ENCODE measurements at regions not wholly inside any gene's neighbourhood (a gene's known extent, or its start where the extent isn't known, plus 50 kb on each side); places are given as distances from the start of the nearest gene placed in this dataset.
"Not testable (repeated sequence)": the region's sequence is repeated elsewhere in the genome, so short reads cannot be mapped to it uniquely, and the experiment has no call there.

- no peak for DNase-seq (ENCODE audit: low read depth)
Measured at GRCh38 chr2:13607139-13607538, 890.4 kb downstream of the TRIB2 start.

- DNase-seq (ENCODE audit: low read depth): no peak
Measured at GRCh38 chr2:13611939-13612338, 895.2 kb downstream of the TRIB2 start.

- no peak for DNase-seq (ENCODE audit: low read depth)
Measured at GRCh38 chr2:13616059-13616458, 899.3 kb downstream of the TRIB2 start.

GRCh38 chr2:13616616-13617015 is 899.9 kb downstream of the TRIB2 start:
- DNase-seq (ENCODE audit: low read depth): no peak

GRCh38 chr2:13628122-13628521 is 911.4 kb downstream of the TRIB2 start:
- no peak for DNase-seq (ENCODE audit: low read depth)

- no peak for DNase-seq (ENCODE audit: low read depth)
Measured at GRCh38 chr2:13638181-13638580, 921.4 kb downstream of the TRIB2 start.

GRCh38 chr2:13649918-13650317 is 933.2 kb downstream of the TRIB2 start:
- DNase-seq (ENCODE audit: low read depth): no peak

GRCh38 chr2:13650586-13651180 is 933.9 kb downstream of the TRIB2 start:
- no peak for DNase-seq (ENCODE audit: low read depth)

GRCh38 chr2:13651684-13652131 is 935.0 kb downstream of the TRIB2 start:
- no peak for DNase-seq (ENCODE audit: low read depth)

GRCh38 chr2:13652531-13653313 is 936.0 kb downstream of the TRIB2 start:
- no peak for DNase-seq (ENCODE audit: low read depth)

GRCh38 chr2:13654416-13654815 is 937.7 kb downstream of the TRIB2 start:
- DNase-seq (ENCODE audit: low read depth): no peak

GRCh38 chr2:13660231-13660630 is 943.5 kb downstream of the TRIB2 start:
- DNase-seq (ENCODE audit: low read depth): no peak

- DNase-seq (ENCODE audit: low read depth): no peak
Measured at GRCh38 chr2:13662055-13662454, 945.3 kb downstream of the TRIB2 start.

- DNase-seq (ENCODE audit: low read depth): no peak
Measured at GRCh38 chr2:13666582-13667414, 950.1 kb downstream of the TRIB2 start.

GRCh38 chr2:13667415-13667757 is 950.6 kb downstream of the TRIB2 start:
- DNase-seq (ENCODE audit: low read depth): no peak

GRCh38 chr2:13669607-13670006 is 952.9 kb downstream of the TRIB2 start:
- DNase-seq (ENCODE audit: low read depth): no peak

- not testable (repeated sequence) for DNase-seq (ENCODE audit: low read depth)
Measured at GRCh38 chr2:13673821-13674220, 957.1 kb downstream of the TRIB2 start.

GRCh38 chr2:13676269-13676668 is 956.2 kb upstream of the LRATD1 start:
- no peak for DNase-seq (ENCODE audit: low read depth)

GRCh38 chr2:13681936-13682335 is 950.6 kb upstream of the LRATD1 start:
- no peak for DNase-seq (ENCODE audit: low read depth)

- DNase-seq (ENCODE audit: low read depth): no peak
Measured at GRCh38 chr2:13682540-13683272, 949.8 kb upstream of the LRATD1 start.

GRCh38 chr2:13686262-13686661 is 946.3 kb upstream of the LRATD1 start:
- DNase-seq (ENCODE audit: low read depth): no peak

GRCh38 chr2:13694673-13695072 is 937.8 kb upstream of the LRATD1 start:
- no peak for DNase-seq (ENCODE audit: low read depth)
